WERI-Rb-1 (cell line): ENCODE measurements at regions not wholly inside any gene's neighbourhood (a gene's known extent, or its start where the extent isn't known, plus 50 kb on each side); places are given as distances from the start of the nearest gene placed in this dataset.

Experiments
- DNase-seq: peaks from one replicate; pipeline ENCODE4 v3.0.0-alpha.2; 2020
- H3K27ac ChIP-seq: fragments of 250-450 bp; sonication (Bioruptor Pico); 2 replicates; pipeline ENCODE4 v1.5.1; 2020; ENCODE audit warnings: mild to moderate bottlenecking, moderate library complexity
- H3K27me3 ChIP-seq: fragments of 250-450 bp; sonication (Bioruptor Pico); 2 replicates; pipeline ENCODE4 v1.5.1; 2021; ENCODE audit warnings: mild to moderate bottlenecking, low read depth, moderate library complexity; ENCODE audit not compliant: insufficient read depth, severe bottlenecking
- H3K36me3 ChIP-seq: fragments of 250-450 bp; sonication (Bioruptor Pico); 2 replicates; pipeline ENCODE4 v1.5.1; 2020; ENCODE audit warnings: mild to moderate bottlenecking, moderate library complexity
- H3K4me3 ChIP-seq: 2 replicates; pipeline ENCODE4 v1.5.1; 2011; ENCODE audit warnings: low read depth, mild to moderate bottlenecking, control low read depth, low read length
- H3K9me3 ChIP-seq: fragments of 250-450 bp; sonication (Bioruptor Pico); 2 replicates; pipeline ENCODE4 v1.5.1; 2021; ENCODE audit warnings: mild to moderate bottlenecking, moderate library complexity; ENCODE audit not compliant: severe bottlenecking
- TF ChIP-seq, protein P1 (sequence below): IDR thresholded peaks from 2 replicates; pipeline ENCODE4 v1.5.1; 2011; ENCODE audit warnings: low read depth, mild to moderate bottlenecking, control low read depth, inconsistent platforms, low read length

GRCh38 chr3:145188079-145188770, 972.8 kb downstream of the PLOD2 start:
- Histone ChIP-seq H3K27ac (no peak overlapping the region; the same call in 1 of the 2 replicates), H3K9me3 (no peaks in the 10 kb centered on the region), H3K4me3 (no peak overlapping the region), H3K27me3 (no peaks in the 10 kb centered on the region), H3K36me3 (no peaks in the 10 kb centered on the region)
- DNase-seq = peak; percentile 64
- TF ChIP-seq, protein P1, sequence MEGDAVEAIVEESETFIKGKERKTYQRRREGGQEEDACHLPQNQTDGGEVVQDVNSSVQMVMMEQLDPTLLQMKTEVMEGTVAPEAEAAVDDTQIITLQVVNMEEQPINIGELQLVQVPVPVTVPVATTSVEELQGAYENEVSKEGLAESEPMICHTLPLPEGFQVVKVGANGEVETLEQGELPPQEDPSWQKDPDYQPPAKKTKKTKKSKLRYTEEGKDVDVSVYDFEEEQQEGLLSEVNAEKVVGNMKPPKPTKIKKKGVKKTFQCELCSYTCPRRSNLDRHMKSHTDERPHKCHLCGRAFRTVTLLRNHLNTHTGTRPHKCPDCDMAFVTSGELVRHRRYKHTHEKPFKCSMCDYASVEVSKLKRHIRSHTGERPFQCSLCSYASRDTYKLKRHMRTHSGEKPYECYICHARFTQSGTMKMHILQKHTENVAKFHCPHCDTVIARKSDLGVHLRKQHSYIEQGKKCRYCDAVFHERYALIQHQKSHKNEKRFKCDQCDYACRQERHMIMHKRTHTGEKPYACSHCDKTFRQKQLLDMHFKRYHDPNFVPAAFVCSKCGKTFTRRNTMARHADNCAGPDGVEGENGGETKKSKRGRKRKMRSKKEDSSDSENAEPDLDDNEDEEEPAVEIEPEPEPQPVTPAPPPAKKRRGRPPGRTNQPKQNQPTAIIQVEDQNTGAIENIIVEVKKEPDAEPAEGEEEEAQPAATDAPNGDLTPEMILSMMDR = no peak

DNA sequence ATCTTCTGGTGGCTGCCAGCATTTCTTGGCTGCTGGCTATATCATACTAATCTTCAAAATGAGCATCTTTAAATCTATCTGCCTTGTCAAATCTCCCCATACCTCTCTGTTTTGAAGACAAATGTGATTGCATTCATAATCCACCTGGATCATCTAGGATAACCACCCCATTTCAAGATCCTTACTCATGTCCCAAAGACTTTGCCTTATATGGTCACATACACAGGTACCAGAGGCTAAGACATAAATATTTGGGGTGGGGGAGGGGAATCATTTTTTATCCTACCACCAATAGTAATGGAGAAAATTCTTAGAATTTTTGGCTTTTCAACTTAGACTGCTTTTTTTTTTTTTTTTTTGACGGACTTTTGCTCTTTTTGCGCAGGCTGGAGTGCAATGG, 970.8 kb downstream of the PLOD2 start:
- DNase-seq = peak; percentile 16
- TF ChIP-seq, protein P1 = no peak
- no peaks in the 10 kb centered on the region for H3K36me3 ChIP-seq
- peak overlapping the region; percentile 14 for H3K4me3 ChIP-seq
- peak overlapping the region; percentile 71 for H3K27ac ChIP-seq
- no peaks in the 10 kb centered on the region for H3K9me3 ChIP-seq
- no peaks in the 10 kb centered on the region for H3K27me3 ChIP-seq

DNA sequence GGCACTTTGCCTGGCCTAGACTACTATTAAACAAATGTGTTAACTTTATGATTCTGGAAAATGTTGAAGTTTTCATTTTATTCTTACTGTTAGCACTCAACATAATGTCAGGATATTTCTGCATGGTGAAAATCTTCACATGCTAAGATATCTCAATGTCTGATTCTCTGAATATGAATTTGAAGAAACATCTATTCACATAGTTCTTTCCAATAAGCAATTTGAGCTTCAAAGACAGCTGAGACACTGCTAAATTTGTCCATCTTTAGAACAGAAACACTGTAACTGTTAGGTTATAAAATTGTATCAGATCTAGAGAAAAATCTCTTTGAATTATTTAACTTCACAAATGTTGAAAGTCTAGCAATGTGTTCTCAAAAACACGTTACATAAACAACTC, 970.2 kb downstream of the PLOD2 start:
- no peak for DNase-seq
- Histone ChIP-seq H3K9me3 (no peaks in the 10 kb centered on the region), H3K27ac (peak overlapping the region; percentile 16; the same call in 1 of the 2 replicates), H3K36me3 (no peaks in the 10 kb centered on the region), H3K4me3 (no peak overlapping the region), H3K27me3 (no peaks in the 10 kb centered on the region)
- TF ChIP-seq, protein P1 = no peak

DNA sequence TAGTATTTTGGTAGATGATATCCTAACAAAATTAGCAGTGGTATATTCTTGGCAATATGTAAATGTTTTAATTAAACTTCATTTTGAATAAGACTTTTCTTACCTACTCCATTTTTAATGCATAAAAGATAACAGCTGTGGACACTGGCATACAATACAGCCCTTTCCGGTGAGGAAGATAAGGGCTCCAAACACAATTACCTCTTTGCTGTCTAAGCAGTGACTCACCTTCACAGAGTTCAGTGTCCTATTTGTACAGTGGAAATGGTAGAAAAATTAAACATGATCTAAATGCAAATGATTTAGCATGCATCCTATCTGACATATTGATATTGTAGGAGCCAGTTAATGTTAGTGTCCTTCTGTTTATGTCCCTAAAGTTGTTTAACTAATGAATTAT, 969.4 kb downstream of the PLOD2 start:
- Histone ChIP-seq H3K9me3 (no peaks in the 10 kb centered on the region), H3K36me3 (no peaks in the 10 kb centered on the region), H3K4me3 (no peak overlapping the region), H3K27me3 (no peaks in the 10 kb centered on the region), H3K27ac (no peak overlapping the region)
- DNase-seq = no peak
- TF ChIP-seq, protein P1 = no peak

DNA sequence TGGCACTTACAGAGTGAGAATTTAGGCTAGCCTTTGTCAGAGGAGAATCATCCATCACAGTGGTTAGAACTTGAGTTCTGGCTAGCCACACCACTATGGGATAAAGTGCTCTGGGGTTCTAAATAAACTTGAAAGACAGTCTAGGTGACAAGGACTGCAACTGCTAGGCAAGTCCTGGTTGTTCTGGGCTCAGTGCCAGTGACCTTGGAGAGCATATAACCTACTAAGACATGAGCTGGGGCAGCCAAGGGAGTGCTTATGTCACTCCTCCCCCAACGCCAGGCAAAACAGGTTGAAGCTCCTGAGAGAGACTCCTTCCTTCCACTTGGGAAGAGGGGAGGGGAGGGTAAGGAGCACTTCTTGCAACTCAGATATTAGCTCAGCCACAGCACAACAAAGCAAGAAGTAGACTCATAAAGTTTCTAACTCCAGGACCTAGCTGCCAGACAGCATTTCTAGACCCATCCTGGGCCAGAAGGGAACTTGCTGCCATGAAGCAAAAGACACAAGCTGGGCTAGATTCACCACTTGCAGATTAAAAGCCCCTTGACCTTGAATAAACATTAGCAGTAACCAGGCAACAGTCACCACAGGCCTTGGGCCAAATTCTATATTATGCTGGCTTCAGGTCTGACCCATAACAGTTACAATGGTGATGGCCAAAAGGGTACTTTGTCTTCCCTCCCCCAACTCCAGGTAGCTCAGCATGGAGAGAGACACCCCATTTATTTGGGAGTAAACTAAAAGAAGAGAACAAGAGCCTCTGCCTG, 963.7 kb downstream of the PLOD2 start:
- Histone ChIP-seq H3K27ac (no peak overlapping the region), H3K4me3 (no peak overlapping the region), H3K9me3 (peaks cover 7% of the 10 kb centered on the region), H3K36me3 (no peaks in the 10 kb centered on the region), H3K27me3 (no peaks in the 10 kb centered on the region)
- TF ChIP-seq, protein P1 = no peak
- DNase-seq = no peak
